ENCODE measurements at regions not wholly inside any gene's neighbourhood (a gene's known extent, or its start where the extent isn't known, plus 50 kb on each side); places are given as distances from the start of the nearest gene placed in this dataset.

DNA sequence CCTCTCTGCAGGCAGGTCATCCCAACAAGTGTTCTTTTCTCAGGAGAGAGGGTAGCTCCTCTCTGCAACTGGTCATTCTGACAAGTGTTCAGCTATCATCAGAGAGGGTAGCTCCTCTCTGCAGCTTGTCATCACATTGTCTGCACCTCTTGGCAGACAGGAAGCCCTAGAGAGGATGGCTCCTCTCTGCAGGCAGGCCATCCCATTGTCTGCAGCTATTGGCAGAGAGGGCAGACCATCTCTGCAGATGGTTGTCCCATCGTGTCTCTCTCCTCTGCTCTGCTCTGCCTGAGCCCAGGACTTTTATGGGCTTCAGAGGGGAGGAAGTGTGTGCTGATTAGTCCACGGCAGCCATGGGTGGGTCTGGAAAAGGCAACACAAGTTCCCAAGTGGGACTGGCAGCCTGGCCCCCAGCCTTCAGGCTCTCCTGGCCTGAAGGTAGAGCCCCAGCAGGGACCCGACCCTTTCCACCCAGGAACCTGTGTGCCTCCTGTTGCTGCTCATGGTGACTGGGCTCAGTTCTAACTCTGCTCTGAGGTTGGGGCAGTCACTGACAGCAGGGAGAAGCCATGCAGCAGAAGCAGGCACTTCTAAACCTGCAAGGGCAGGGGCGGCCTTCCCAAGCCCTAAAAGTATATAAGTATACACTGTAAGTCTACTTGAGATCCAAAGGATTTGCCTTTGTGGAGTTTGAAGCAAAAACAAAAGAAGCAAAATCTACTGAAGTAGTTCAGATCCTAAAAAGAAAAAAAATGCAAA lies 637.9 kb downstream of the PLOD2 start:
- no peak overlapping the region for H3K4me3 ChIP-seq (ENCODE audit: low read depth, low read length)
- ChIA-PET POLR2A (no interaction called here), CTCF (no interaction called here)
- TF ChIP-seq, protein P1, sequence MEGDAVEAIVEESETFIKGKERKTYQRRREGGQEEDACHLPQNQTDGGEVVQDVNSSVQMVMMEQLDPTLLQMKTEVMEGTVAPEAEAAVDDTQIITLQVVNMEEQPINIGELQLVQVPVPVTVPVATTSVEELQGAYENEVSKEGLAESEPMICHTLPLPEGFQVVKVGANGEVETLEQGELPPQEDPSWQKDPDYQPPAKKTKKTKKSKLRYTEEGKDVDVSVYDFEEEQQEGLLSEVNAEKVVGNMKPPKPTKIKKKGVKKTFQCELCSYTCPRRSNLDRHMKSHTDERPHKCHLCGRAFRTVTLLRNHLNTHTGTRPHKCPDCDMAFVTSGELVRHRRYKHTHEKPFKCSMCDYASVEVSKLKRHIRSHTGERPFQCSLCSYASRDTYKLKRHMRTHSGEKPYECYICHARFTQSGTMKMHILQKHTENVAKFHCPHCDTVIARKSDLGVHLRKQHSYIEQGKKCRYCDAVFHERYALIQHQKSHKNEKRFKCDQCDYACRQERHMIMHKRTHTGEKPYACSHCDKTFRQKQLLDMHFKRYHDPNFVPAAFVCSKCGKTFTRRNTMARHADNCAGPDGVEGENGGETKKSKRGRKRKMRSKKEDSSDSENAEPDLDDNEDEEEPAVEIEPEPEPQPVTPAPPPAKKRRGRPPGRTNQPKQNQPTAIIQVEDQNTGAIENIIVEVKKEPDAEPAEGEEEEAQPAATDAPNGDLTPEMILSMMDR (IDR thresholded peaks at IDR 0.05; ENCODE audit: insufficient read depth, low read length, missing control alignments), result no peak
- DNase-seq (ENCODE audit: low read depth, low spot score), result no peak

DNA sequence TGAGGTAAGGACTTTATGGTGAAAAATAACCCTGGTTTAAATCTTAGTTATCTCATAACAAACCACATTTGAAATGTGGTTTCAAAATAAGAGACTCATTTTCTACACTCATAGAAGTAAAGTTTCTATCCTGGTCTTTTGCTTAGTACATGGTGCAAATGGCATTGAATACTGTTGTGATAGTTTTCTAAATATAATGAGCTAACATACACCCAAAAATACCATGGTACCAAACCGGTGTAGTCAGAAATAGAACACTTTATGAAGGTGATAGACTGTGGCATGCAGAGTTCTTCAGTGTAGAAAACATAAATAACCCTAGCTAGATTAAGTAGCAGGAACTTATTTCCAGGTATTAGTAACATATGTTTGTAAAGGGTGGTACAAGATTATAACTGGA lies 629.4 kb downstream of the PLOD2 start:
- CTCF ChIA-PET, result no interaction called here
- POLR2A ChIA-PET, result no interaction called here
- TF ChIP-seq, protein P1 (IDR thresholded peaks at IDR 0.05; ENCODE audit: insufficient read depth, low read length, missing control alignments), result no peak
- H3K4me3 ChIP-seq (ENCODE audit: low read depth, low read length), result no peak overlapping the region
- no peak for DNase-seq (ENCODE audit: low read depth, low spot score)

DNA sequence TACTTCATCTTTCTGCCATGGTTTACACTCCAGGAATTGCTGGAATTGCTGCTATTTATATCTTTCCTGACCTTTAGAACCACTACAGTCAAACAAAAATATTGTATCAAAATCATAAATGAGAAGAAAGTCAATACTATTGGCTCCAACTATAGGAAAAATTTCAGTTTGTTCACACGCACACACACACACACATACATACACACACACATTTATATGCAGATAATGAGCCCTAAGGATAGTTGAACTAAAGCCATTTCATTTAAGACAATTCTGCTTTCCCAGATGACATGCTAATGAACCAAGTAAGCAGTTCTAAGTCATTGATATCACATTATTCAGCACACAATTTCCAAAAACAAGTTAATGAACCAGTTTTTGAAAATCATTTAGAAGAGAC lies 627.3 kb downstream of the PLOD2 start:
- POLR2A ChIA-PET, result no interaction called here
- DNase-seq (ENCODE audit: low read depth, low spot score), result no peak
- TF ChIP-seq, protein P1 (IDR thresholded peaks at IDR 0.05; ENCODE audit: insufficient read depth, low read length, missing control alignments), result no peak
- CTCF ChIA-PET, result no interaction called here
- H3K4me3 ChIP-seq (ENCODE audit: low read depth, low read length), result no peak overlapping the region

DNA sequence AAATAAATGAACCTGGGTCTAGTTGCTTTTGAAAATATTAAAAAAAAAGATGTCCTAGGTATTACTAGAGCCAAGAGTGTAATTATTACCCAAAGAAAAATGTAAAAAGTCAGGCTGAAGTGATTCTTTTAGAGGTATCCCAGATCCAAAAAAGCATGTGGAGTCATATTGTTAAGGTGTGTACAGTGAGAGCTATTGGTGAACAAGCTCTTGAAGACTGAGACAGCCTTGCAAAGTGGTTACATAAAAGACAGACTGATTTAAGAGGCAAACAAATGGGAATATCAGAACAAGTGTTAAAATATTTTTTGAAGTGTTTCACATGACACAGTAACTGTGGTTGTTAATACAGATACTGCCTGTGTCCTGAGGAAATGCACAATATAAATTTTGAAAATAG lies 624.5 kb downstream of the PLOD2 start:
- ChIA-PET POLR2A (no interaction called here), CTCF (no interaction called here)
- DNase-seq (ENCODE audit: low read depth, low spot score), result no peak
- TF ChIP-seq, protein P1 (IDR thresholded peaks at IDR 0.05; ENCODE audit: insufficient read depth, low read length, missing control alignments), result no peak
- no peak overlapping the region for H3K4me3 ChIP-seq (ENCODE audit: low read depth, low read length)

DNA sequence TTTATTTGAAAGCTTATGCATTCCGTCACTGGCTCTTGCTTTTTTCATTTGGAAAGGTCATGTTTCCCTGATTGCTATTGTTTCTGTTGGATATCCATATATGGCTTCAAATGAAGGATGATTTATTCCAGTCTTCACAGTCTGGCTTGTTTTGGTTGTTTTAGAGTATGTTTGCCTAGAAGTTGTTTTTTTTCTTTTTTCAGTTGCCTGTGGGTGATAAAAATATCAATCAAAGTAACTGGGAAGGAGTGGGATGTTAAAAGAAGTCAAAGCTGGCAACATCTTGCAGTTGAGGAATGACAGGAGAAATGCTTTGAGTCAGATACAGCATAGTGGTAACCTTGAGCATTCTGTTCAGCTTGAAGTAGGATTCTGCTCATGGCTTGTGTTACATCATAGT lies 610.5 kb downstream of the PLOD2 start:
- no peak overlapping the region for H3K4me3 ChIP-seq (ENCODE audit: low read depth, low read length)
- TF ChIP-seq, protein P1 (IDR thresholded peaks at IDR 0.05; ENCODE audit: insufficient read depth, low read length, missing control alignments), result no peak
- ChIA-PET POLR2A (no interaction called here), CTCF (no interaction called here)
- DNase-seq (ENCODE audit: low read depth, low spot score), result no peak

DNA sequence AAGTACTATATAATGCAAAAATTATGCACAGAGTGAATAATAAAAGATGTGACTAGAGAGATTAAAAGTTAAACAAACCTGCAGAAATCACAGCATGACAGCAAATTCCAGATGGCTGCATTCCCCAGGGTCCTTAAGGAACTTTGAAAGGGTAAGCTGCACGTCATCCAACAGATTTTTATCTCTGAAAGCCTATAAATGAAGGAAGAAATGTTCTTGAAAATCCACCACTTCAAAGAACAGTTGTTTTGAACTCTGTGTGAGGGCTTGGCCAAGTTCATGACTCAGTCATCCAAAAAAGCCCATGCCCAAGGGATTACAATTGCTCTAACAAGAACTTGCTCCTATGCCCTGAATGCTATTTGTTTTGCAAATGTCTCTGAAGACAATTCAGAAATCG lies 603.6 kb downstream of the PLOD2 start:
- DNase-seq (ENCODE audit: low read depth, low spot score), result no peak

More for the DNA sequence above, 603.6 kb downstream of the PLOD2 start:
- TF ChIP-seq, protein P1 (IDR thresholded peaks at IDR 0.05; ENCODE audit: insufficient read depth, low read length, missing control alignments), result no peak
- POLR2A ChIA-PET, result no interaction called here
- CTCF ChIA-PET, result no interaction called here
- H3K4me3 ChIP-seq (ENCODE audit: low read depth, low read length), result no peak overlapping the region

Data from AG04449 (cell line).